ENCODE measurements at regions not wholly inside any gene's neighbourhood (a gene's known extent, or its start where the extent isn't known, plus 50 kb on each side); places are given as distances from the start of the nearest gene placed in this dataset.
A peak's percentile ranks its signal among the peaks of the same experiment; 100 is the strongest.

GRCh38 chr2:120430957-120431356 is 85.0 kb downstream of the INHBB start:
- H3K4me3 ChIP-seq (replicated peaks; ENCODE audit: low read depth, low read length): no peak overlapping the region
- DNase-seq (ENCODE audit: extremely low read depth, low read depth): no peak
- TF ChIP-seq CTCF (IDR thresholded peaks at IDR 0.05; ENCODE audit: low read depth, low read length, missing control alignments): no peak

GRCh38 chr2:120431386-120432292 is 85.7 kb downstream of the INHBB start:
- no peak overlapping the region for H3K4me3 ChIP-seq (replicated peaks; ENCODE audit: low read depth, low read length)
- TF ChIP-seq CTCF (IDR thresholded peaks at IDR 0.05; ENCODE audit: low read depth, low read length, missing control alignments): no peak
- DNase-seq (ENCODE audit: extremely low read depth, low read depth): no peak

- no peak for DNase-seq (ENCODE audit: extremely low read depth, low read depth)
- no peak overlapping the region for H3K4me3 ChIP-seq (replicated peaks; ENCODE audit: low read depth, low read length)
- TF ChIP-seq CTCF (IDR thresholded peaks at IDR 0.05; ENCODE audit: low read depth, low read length, missing control alignments): no peak
These were observed 86.5 kb downstream of the INHBB start for GRCh38 chr2:120432293-120432975.

- TF ChIP-seq CTCF (IDR thresholded peaks at IDR 0.05; ENCODE audit: low read depth, low read length, missing control alignments): no peak
- no peak overlapping the region for H3K4me3 ChIP-seq (replicated peaks; ENCODE audit: low read depth, low read length)
- no peak for DNase-seq (ENCODE audit: extremely low read depth, low read depth)
These were observed 87.3 kb downstream of the INHBB start for GRCh38 chr2:120432976-120433815.

GRCh38 chr2:120433816-120434290 is 87.9 kb downstream of the INHBB start:
- no peak for TF ChIP-seq CTCF (IDR thresholded peaks at IDR 0.05; ENCODE audit: low read depth, low read length, missing control alignments)
- no peak overlapping the region for H3K4me3 ChIP-seq (replicated peaks; ENCODE audit: low read depth, low read length)
- no peak for DNase-seq (ENCODE audit: extremely low read depth, low read depth)

- TF ChIP-seq CTCF (IDR thresholded peaks at IDR 0.05; ENCODE audit: low read depth, low read length, missing control alignments): no peak
- peak; percentile 14 for DNase-seq (ENCODE audit: extremely low read depth, low read depth)
- no peak overlapping the region for H3K4me3 ChIP-seq (replicated peaks; ENCODE audit: low read depth, low read length)
These were observed 88.8 kb downstream of the INHBB start for GRCh38 chr2:120434492-120435308.

Data from HFF-Myc (cell line).